ENCODE measurements at regions not wholly inside any gene's neighbourhood (a gene's known extent, or its start where the extent isn't known, plus 50 kb on each side); places are given as distances from the start of the nearest gene placed in this dataset.

GRCh38 chr7:115548756-115549155, 481.8 kb downstream of the TFEC start:
- no peak for DNase-seq

GRCh38 chr7:115546790-115547189, 483.8 kb downstream of the TFEC start:
- DNase-seq = no peak

GRCh38 chr7:115533785-115534184, 496.8 kb downstream of the TFEC start:
- DNase-seq = no peak

GRCh38 chr7:115526278-115526677, 504.3 kb downstream of the TFEC start:
- no peak for DNase-seq

- no peak for DNase-seq
Observed at GRCh38 chr7:115522174-115522573, 508.4 kb downstream of the TFEC start.

GRCh38 chr7:115516341-115516740, 514.2 kb downstream of the TFEC start:
- no peak for DNase-seq

GRCh38 chr7:115511330-115511729, 519.2 kb downstream of the TFEC start:
- DNase-seq = no peak

GRCh38 chr7:115505136-115505535, 525.4 kb downstream of the TFEC start:
- no peak for DNase-seq

- no peak for DNase-seq
Observed at GRCh38 chr7:115499956-115500355, 530.6 kb downstream of the TFEC start.

- no peak for DNase-seq
Observed at GRCh38 chr7:115496006-115496405, 534.6 kb downstream of the TFEC start.

GRCh38 chr7:115494529-115495147, 535.9 kb downstream of the TFEC start:
- DNase-seq = no peak

GRCh38 chr7:115493381-115493780, 537.2 kb downstream of the TFEC start:
- DNase-seq = no peak

GRCh38 chr7:115491744-115492380, 538.7 kb downstream of the TFEC start:
- DNase-seq = no peak

GRCh38 chr7:115479448-115479847, 551.1 kb downstream of the TFEC start:
- no peak for DNase-seq

- no peak for DNase-seq
Observed at GRCh38 chr7:115478426-115478825, 552.1 kb downstream of the TFEC start.

- DNase-seq = no peak
Observed at GRCh38 chr7:115477193-115477651, 553.3 kb downstream of the TFEC start.

- no peak for DNase-seq
Observed at GRCh38 chr7:115476671-115477181, 553.8 kb downstream of the TFEC start.

- peak; percentile 19 for DNase-seq
Observed at GRCh38 chr7:115475761-115476385, 554.0 kb downstream of the MDFIC start.

GRCh38 chr7:115475206-115475605, 553.3 kb downstream of the MDFIC start:
- no peak for DNase-seq

GRCh38 chr7:115474137-115474536, 552.2 kb downstream of the MDFIC start:
- DNase-seq = no peak

GRCh38 chr7:115471891-115472290, 550.0 kb downstream of the MDFIC start:
- DNase-seq = no peak

- DNase-seq = no peak
Observed at GRCh38 chr7:115462301-115463015, 540.6 kb downstream of the MDFIC start.

- no peak for DNase-seq
Observed at GRCh38 chr7:115449689-115450088, 527.8 kb downstream of the MDFIC start.

All from hematopoietic multipotent progenitor cell treated with erythropoietin and hydrocortisone succinate and interleukin-3 and kit ligand, for 6 days (in vitro differentiated cells).